GM19025 (cell line): ENCODE measurements at regions not wholly inside any gene's neighbourhood (a gene's known extent, or its start where the extent isn't known, plus 50 kb on each side); places are given as distances from the start of the nearest gene placed in this dataset.

ENCODE experiments used
- ATAC-seq: cut with Tn5 transposase; IDR thresholded peaks from one replicate; pipeline ENCODE4 v1.9.1; 2021; ENCODE audit warnings: mild to moderate bottlenecking, low read depth, moderate library complexity; ENCODE audit not compliant: unreplicated experiment

- no peak for ATAC-seq
These were observed 52.8 kb upstream of the RGS17 start for GRCh38 chr6:153183925-153184324.
